ENCODE measurements at regions not wholly inside any gene's neighbourhood (a gene's known extent, or its start where the extent isn't known, plus 50 kb on each side); places are given as distances from the start of the nearest gene placed in this dataset.
A peak's percentile ranks its signal among the peaks of the same experiment; 100 is the strongest.

GRCh38 chr6:138608896-138609295 is 109.6 kb upstream of the NHSL1 start:
- H3K9me3 ChIP-seq (ENCODE audit: control insufficient read depth in 4 of 4, low read length in 3 of 4) = no peaks in the 10 kb centered on the region
- TF ChIP-seq, protein P1, sequence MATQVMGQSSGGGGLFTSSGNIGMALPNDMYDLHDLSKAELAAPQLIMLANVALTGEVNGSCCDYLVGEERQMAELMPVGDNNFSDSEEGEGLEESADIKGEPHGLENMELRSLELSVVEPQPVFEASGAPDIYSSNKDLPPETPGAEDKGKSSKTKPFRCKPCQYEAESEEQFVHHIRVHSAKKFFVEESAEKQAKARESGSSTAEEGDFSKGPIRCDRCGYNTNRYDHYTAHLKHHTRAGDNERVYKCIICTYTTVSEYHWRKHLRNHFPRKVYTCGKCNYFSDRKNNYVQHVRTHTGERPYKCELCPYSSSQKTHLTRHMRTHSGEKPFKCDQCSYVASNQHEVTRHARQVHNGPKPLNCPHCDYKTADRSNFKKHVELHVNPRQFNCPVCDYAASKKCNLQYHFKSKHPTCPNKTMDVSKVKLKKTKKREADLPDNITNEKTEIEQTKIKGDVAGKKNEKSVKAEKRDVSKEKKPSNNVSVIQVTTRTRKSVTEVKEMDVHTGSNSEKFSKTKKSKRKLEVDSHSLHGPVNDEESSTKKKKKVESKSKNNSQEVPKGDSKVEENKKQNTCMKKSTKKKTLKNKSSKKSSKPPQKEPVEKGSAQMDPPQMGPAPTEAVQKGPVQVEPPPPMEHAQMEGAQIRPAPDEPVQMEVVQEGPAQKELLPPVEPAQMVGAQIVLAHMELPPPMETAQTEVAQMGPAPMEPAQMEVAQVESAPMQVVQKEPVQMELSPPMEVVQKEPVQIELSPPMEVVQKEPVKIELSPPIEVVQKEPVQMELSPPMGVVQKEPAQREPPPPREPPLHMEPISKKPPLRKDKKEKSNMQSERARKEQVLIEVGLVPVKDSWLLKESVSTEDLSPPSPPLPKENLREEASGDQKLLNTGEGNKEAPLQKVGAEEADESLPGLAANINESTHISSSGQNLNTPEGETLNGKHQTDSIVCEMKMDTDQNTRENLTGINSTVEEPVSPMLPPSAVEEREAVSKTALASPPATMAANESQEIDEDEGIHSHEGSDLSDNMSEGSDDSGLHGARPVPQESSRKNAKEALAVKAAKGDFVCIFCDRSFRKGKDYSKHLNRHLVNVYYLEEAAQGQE (IDR thresholded peaks at IDR 0.05) = no peak
- TF ChIP-seq FOXA2 (IDR thresholded peaks at IDR 0.05) (no peak), HNF4A (conservative IDR thresholded peaks at IDR 0.05) (no peak), RXRA (IDR thresholded peaks at IDR 0.05) (no peak), RAD21 (IDR thresholded peaks at IDR 0.05) (no peak), NR2F2 (IDR thresholded peaks at IDR 0.05) (no peak), SP1 (IDR thresholded peaks at IDR 0.05) (no peak), FOXA1 (IDR thresholded peaks at IDR 0.05) (no peak), JUND (IDR thresholded peaks at IDR 0.05) (no peak), HNF4G (IDR thresholded peaks at IDR 0.05) (no peak), TAF1 (conservative IDR thresholded peaks at IDR 0.05) (no peak)
- TF ChIP-seq, protein P2, sequence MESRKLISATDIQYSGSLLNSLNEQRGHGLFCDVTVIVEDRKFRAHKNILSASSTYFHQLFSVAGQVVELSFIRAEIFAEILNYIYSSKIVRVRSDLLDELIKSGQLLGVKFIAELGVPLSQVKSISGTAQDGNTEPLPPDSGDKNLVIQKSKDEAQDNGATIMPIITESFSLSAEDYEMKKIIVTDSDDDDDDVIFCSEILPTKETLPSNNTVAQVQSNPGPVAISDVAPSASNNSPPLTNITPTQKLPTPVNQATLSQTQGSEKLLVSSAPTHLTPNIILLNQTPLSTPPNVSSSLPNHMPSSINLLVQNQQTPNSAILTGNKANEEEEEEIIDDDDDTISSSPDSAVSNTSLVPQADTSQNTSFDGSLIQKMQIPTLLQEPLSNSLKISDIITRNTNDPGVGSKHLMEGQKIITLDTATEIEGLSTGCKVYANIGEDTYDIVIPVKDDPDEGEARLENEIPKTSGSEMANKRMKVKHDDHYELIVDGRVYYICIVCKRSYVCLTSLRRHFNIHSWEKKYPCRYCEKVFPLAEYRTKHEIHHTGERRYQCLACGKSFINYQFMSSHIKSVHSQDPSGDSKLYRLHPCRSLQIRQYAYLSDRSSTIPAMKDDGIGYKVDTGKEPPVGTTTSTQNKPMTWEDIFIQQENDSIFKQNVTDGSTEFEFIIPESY (IDR thresholded peaks at IDR 0.05) = no peak
- no peaks in the 10 kb centered on the region for H3K27me3 ChIP-seq (ENCODE audit: control insufficient read depth in 4 of 4, insufficient read depth in 4 of 4, low read length in 3 of 4)
- no peak overlapping the region for H3K27ac ChIP-seq (ENCODE audit: low read depth in 1 of 2, low read length in 2 of 2)
- peaks cover 7 to 21% (median 10%) of the 10 kb centered on the region in 4 donors for H3K4me1 ChIP-seq (ENCODE audit: control insufficient read depth in 4 of 4, insufficient read depth in 4 of 4, low read length in 3 of 4)
- WGBS = 93% methylated on average over 1 of the region's 1 CpG
- H3K4me3 ChIP-seq (ENCODE audit: low read depth in 1 of 3, low read length in 3 of 3) = no peak overlapping the region
- H3K36me3 ChIP-seq (ENCODE audit: control insufficient read depth in 4 of 4, insufficient read depth in 3 of 4, low read depth in 1 of 4, low read length in 3 of 4) = no peaks in the 10 kb centered on the region
- no peak for DNase-seq (ENCODE audit: low spot score)
- no peak overlapping the region for H3K9ac ChIP-seq (ENCODE audit: low read depth in 1 of 2, low read length in 2 of 2)

GRCh38 chr6:138609801-138610430 is 110.6 kb upstream of the NHSL1 start:
- H3K36me3 ChIP-seq (ENCODE audit: control insufficient read depth in 4 of 4, insufficient read depth in 3 of 4, low read depth in 1 of 4, low read length in 3 of 4) = no peaks in the 10 kb centered on the region
- 52% methylated on average over 6 of the region's 6 CpGs for WGBS
- H3K27me3 ChIP-seq (ENCODE audit: control insufficient read depth in 4 of 4, insufficient read depth in 4 of 4, low read length in 3 of 4) = no peaks in the 10 kb centered on the region
- H3K4me1 ChIP-seq (ENCODE audit: control insufficient read depth in 4 of 4, insufficient read depth in 4 of 4, low read length in 3 of 4) = peaks cover 4 to 13% (median 8%) of the 10 kb centered on the region in 4 donors
- H3K4me3 ChIP-seq (ENCODE audit: low read depth in 1 of 3, low read length in 3 of 3) = no peak overlapping the region
- DNase-seq (ENCODE audit: low spot score) = no peak
- peak; percentile 11 to 26 for TF ChIP-seq HNF4A (conservative IDR thresholded peaks at IDR 0.05)
- TF ChIP-seq, protein P2 (IDR thresholded peaks at IDR 0.05) = no peak
- no peak overlapping the region for H3K9ac ChIP-seq (ENCODE audit: low read depth in 1 of 2, low read length in 2 of 2)
- H3K27ac ChIP-seq (ENCODE audit: low read depth in 1 of 2, low read length in 2 of 2) = no peak overlapping the region
- no peaks in the 10 kb centered on the region for H3K9me3 ChIP-seq (ENCODE audit: control insufficient read depth in 4 of 4, low read length in 3 of 4)
